SU-DHL-6 (cell line): ENCODE measurements at regions not wholly inside any gene's neighbourhood (a gene's known extent, or its start where the extent isn't known, plus 50 kb on each side); places are given as distances from the start of the nearest gene placed in this dataset.

Experiments used
- EZH2phosphoT487 ChIP-seq: fragments of 200-600 bp; sonication (generic), shearing (Covaris generic); conservative IDR thresholded peaks from 2 replicates; pipeline ENCODE4 v1.6.1; 2018; ENCODE audit warnings: mild to moderate bottlenecking, antibody characterized with exemption, low read length, moderate library complexity, mixed read lengths
- TF ChIP-seq, protein P1 (sequence below): fragments of 200-600 bp; sonication (generic); IDR thresholded peaks from one replicate; pipeline ENCODE4 v1.5.1; 2017; ENCODE audit warnings: antibody characterized with exemption, mild to moderate bottlenecking, low read length, moderate library complexity; ENCODE audit not compliant: insufficient read depth, poor library complexity, severe bottlenecking

DNA sequence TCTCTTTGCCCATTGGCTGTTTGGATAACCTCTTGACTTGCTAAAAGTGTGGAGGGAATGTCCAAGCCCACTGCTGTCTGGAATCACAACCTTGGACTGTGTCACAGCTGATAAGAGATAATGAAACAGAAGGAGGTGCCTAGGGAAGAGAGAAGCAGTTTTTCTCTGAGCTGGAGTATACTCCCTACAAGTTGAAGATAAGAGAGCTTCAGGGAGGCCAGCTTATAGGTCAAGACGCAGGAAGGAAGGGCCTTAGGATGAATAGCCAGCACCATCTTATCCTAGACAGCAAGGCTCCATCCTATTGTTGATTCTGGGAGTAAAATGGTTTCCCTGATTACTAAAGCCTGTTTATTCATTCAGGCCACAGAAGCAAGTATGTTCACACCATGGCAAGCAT, 244.7 kb downstream of the NPR3 start:
- TF ChIP-seq, protein P1, sequence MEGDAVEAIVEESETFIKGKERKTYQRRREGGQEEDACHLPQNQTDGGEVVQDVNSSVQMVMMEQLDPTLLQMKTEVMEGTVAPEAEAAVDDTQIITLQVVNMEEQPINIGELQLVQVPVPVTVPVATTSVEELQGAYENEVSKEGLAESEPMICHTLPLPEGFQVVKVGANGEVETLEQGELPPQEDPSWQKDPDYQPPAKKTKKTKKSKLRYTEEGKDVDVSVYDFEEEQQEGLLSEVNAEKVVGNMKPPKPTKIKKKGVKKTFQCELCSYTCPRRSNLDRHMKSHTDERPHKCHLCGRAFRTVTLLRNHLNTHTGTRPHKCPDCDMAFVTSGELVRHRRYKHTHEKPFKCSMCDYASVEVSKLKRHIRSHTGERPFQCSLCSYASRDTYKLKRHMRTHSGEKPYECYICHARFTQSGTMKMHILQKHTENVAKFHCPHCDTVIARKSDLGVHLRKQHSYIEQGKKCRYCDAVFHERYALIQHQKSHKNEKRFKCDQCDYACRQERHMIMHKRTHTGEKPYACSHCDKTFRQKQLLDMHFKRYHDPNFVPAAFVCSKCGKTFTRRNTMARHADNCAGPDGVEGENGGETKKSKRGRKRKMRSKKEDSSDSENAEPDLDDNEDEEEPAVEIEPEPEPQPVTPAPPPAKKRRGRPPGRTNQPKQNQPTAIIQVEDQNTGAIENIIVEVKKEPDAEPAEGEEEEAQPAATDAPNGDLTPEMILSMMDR, result no peak
- TF ChIP-seq EZH2phosphoT487, result no peak
